T-cell (primary cell): ENCODE measurements at regions not wholly inside any gene's neighbourhood (a gene's known extent, or its start where the extent isn't known, plus 50 kb on each side); places are given as distances from the start of the nearest gene placed in this dataset.

ENCODE experiments used
- ATAC-seq, 4 experiments: fragments of 200-7000 bp in 3 of 4; fragments of 150-1000 bp in 1 of 4; cut with Tn5 transposase; replicated peaks in 1 of 4; 1 replicate in 3 of 4; 2 replicates in 1 of 4; pipeline ENCODE4 v1.10.0; 2021; ENCODE audit warnings: moderate library complexity in 3 of 4, mild to moderate bottlenecking in 2 of 4, moderate number of reproducible peaks in 1 of 4
- CTCF ChIA-PET, 2 donors: fragments of 300-600 bp; sonication (Branson Sonifier 250); formaldehyde crosslinking; loops; one replicate each; lab custom pipeline; 2022; ENCODE audit warnings: antibody characterized with exemption in 2 of 2; lab: Charles Lee
- POLR2A ChIA-PET, 2 donors: fragments of 300-600 bp; sonication (Branson Sonifier 250); formaldehyde crosslinking; loops; one replicate each; lab custom pipeline; 2022; ENCODE audit warnings: antibody characterized with exemption in 2 of 2; lab: Charles Lee
- DNase-seq, 35 experiments: peaks; one replicate each; pipeline versions ENCODE4 v3.0.0 to v3.0.0-alpha.2; 2013 to 2023
- H3K27ac ChIP-seq: one replicate; pipeline ENCODE4 v1.5.1; 2013; ENCODE audit warnings: low read length
- H3K27me3 ChIP-seq, 2 experiments: replicated peaks in 1 of 2; 1 replicate in 1 of 2; 2 replicates in 1 of 2; pipeline versions ENCODE4 v1.6.1 to v1.7.0; 2013; ENCODE audit warnings: low read length in 1 of 2, mixed read lengths in 1 of 2; ENCODE audit not compliant: control insufficient read depth in 2 of 2, insufficient read depth in 2 of 2; ENCODE audit errors: extremely low read depth in 1 of 2
- H3K36me3 ChIP-seq, 2 donors: 1 replicate in 1 of 2; 2 replicates in 1 of 2; pipeline versions ENCODE4 v1.6.1 to v1.7.0; 2013; ENCODE audit warnings: low read length in 1 of 2; ENCODE audit not compliant: control insufficient read depth in 2 of 2, insufficient read depth in 1 of 2; ENCODE audit errors: extremely low read depth in 1 of 2
- H3K4me1 ChIP-seq, 2 experiments: 1 replicate in 1 of 2; 2 replicates in 1 of 2; pipeline versions ENCODE4 v1.6.1 to v1.7.0; 2013; ENCODE audit warnings: low read length in 2 of 2, mixed read lengths in 1 of 2; ENCODE audit not compliant: insufficient read depth in 2 of 2, control insufficient read depth in 1 of 2; ENCODE audit errors: extremely low read depth in 1 of 2
- H3K4me3 ChIP-seq, 2 donors: 1 replicate in 1 of 2; 2 replicates in 1 of 2; pipeline versions ENCODE4 v1.5.1 to v1.7.0; 2013; ENCODE audit warnings: mild to moderate bottlenecking in 2 of 2, low read length in 1 of 2, moderate library complexity in 1 of 2; ENCODE audit not compliant: control insufficient read depth in 1 of 2; ENCODE audit errors: extremely low read depth in 1 of 2
- H3K9me3 ChIP-seq: 2 replicates; pipeline ENCODE4 v1.7.0; 2013
- H3K27ac Mint-ChIP-seq, 2 donors: one replicate each; pipeline ENCODE4 v1.8.0; 2020 to 2021; ENCODE audit warnings: mild to moderate bottlenecking in 2 of 2, mixed read lengths in 2 of 2
- H3K27me3 Mint-ChIP-seq, 2 donors: one replicate each; pipeline ENCODE4 v1.8.0; 2021 to 2022; ENCODE audit warnings: mixed read lengths in 2 of 2
- H3K36me3 Mint-ChIP-seq: one replicate; pipeline ENCODE4 v1.8.0; 2021; ENCODE audit warnings: mixed read lengths
- H3K4me1 Mint-ChIP-seq, 3 donors: one replicate each; pipeline ENCODE4 v1.8.0; 2020 to 2022; ENCODE audit warnings: mixed read lengths in 3 of 3, mild to moderate bottlenecking in 1 of 3
- H3K4me3 Mint-ChIP-seq, 3 donors: one replicate each; pipeline ENCODE4 v1.8.0; 2020 to 2022; ENCODE audit warnings: mild to moderate bottlenecking in 3 of 3, mixed read lengths in 3 of 3, moderate library complexity in 3 of 3
- H3K9me3 Mint-ChIP-seq, 3 donors: one replicate each; pipeline ENCODE4 v1.8.0; 2020 to 2022; ENCODE audit warnings: mixed read lengths in 3 of 3
- WGBS: methylation state at CpG from one replicate; pipeline ENCODE4 v1.1.5; 2013; ENCODE audit warnings: missing lambda C conversion rate; ENCODE audit not compliant: insufficient coverage; 5-methylcytosine and 5-hydroxymethylcytosine counted together

DNA sequence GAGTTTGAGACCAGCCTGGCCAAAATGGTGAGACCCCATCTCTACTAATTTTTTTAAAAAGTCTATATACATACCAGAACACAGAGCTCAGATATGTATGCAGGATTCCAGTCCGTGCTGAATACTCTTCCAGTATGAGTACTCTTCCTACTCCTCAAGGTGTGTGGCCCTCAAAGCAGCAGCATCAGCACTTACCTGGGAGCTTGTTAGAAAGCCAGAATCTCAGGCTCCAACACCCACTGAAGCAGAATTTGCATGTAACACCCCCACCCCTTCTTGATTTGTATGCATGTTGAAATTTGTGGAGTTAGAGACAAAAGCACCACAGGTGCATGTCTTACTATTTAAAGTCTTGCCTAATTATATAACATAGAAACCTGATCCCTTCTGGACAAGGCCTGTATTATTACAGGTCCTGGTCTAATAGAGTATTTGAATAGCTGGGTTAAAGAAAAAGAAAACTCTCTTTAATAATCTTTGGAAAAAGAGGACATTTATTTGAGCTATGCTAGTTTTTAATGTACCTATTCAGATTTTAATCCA is 50.3 kb upstream of the NFE2L2 start:
- Mint-ChIP-seq H3K27me3 (no peaks in the 10 kb centered on the region), H3K9me3 (peaks cover 0 to 4% (median 0%) of the 10 kb centered on the region in 3 donors), H3K27ac (peak overlapping the region in 1 of 2 donors; percentile 97), H3K36me3 (peaks cover 2% of the 10 kb centered on the region), H3K4me3 (no peak overlapping the region), H3K4me1 (peaks cover 18 to 37% (median 22%) of the 10 kb centered on the region in 3 donors)
- 100% methylated on average over 1 of the region's 1 CpG for WGBS
- Histone ChIP-seq H3K9me3 (no peaks in the 10 kb centered on the region), H3K27ac (no peak overlapping the region), H3K4me3 (no peak overlapping the region), H3K27me3 (no peaks in the 10 kb centered on the region), H3K36me3 (no peaks in the 10 kb centered on the region), H3K4me1 (peaks cover 0 to 15% of the 10 kb centered on the region in 2 experiments)
- ChIA-PET CTCF (interaction anchor here in 1 of 2 donors (0.5 to 1.6 kb wide), 4 partner anchors 22 to 157 kb away, joined by 3 to 4 read pairs (median 4); partner anchors contain the start of gene NFE2L2), POLR2A (interaction anchor here in 1 of 2 donors (0.6 kb wide), 1 partner anchor 89 kb away, joined by 3 read pairs; no protein-coding TSS in a partner anchor)
- no peak for ATAC-seq
- no peak for DNase-seq

GRCh38 chr2:177315364-177315763 is 50.8 kb upstream of the NFE2L2 start:
- no peaks in the 10 kb centered on the region for H3K27me3 ChIP-seq
- 100% methylated on average over 2 of the region's 3 CpGs for WGBS
- H3K36me3 ChIP-seq, result no peaks in the 10 kb centered on the region
- no peak overlapping the region for H3K4me3 Mint-ChIP-seq
- H3K4me1 Mint-ChIP-seq, result peaks cover 13 to 32% (median 17%) of the 10 kb centered on the region in 3 donors
- no peaks in the 10 kb centered on the region for H3K27me3 Mint-ChIP-seq
- ATAC-seq (no peak), DNase-seq (no peak)
- peaks cover 2% of the 10 kb centered on the region for H3K36me3 Mint-ChIP-seq
- POLR2A ChIA-PET, result interaction anchor here in 1 of 2 donors (0.6 kb wide), 1 partner anchor 89 kb away, joined by 3 read pairs; no protein-coding TSS in a partner anchor
- H3K4me1 ChIP-seq, result peaks cover 0 to 9% of the 10 kb centered on the region in 2 experiments
- no peaks in the 10 kb centered on the region for H3K9me3 ChIP-seq
- no peak overlapping the region for H3K4me3 ChIP-seq
- CTCF ChIA-PET, result interaction anchor here (0.5 to 1.6 kb wide), 4 partner anchors 21 to 151 kb away, joined by 3 to 4 read pairs (median 3); partner anchors contain the start of gene NFE2L2 (in 1 of the 2)
- peaks cover 0 to 4% (median 0%) of the 10 kb centered on the region in 3 donors for H3K9me3 Mint-ChIP-seq
- H3K27ac Mint-ChIP-seq, result peak overlapping the region in 1 of 2 donors; percentile 2
- H3K27ac ChIP-seq, result no peak overlapping the region

DNA sequence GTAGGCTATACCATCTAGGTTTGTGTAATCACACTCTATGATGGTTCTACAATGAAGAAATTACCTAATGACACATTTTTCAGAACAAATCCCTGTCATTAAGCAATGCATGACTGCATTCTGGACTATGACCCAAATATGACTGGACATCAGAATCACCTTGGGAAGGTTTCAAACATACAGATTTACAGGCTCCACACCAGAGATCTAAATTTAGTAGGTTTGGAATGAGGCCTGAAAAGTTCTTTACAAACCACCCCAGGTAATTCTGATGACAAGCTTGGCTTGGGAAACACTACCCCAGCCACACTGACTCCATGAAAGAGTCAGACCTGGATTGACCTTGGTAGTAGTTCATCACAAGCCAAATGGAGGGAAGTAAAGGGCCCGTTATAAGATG is 52.2 kb upstream of the NFE2L2 start:
- ChIA-PET CTCF (no interaction called here), POLR2A (no interaction called here)
- no peak for ATAC-seq

DNA sequence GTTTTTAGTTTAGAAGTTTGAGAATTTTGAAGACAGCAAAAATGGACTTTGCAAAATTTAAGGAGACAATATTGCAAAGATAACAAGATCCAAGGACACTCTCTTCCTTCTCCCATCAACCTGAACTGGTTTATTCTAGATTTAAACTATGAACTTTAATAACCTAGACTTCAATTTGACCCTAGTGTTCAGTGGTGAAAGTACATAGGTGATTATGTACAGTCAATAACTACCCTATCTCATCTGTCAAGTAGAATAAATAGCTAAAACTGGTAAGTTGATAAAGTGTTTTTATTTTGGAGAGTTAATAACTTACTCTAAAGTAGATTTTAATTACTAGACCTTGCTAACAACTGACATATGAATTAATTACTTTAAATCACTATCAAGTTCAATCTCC is 52.9 kb upstream of the NFE2L2 start:
- peaks cover 3 to 16% (median 9%) of the 10 kb centered on the region in 3 donors for H3K4me1 Mint-ChIP-seq
- H3K9me3 Mint-ChIP-seq, result no peaks in the 10 kb centered on the region
- H3K27ac ChIP-seq, result no peak overlapping the region
- DNase-seq (no peak), ATAC-seq (no peak)
- POLR2A ChIA-PET, result interaction anchor here in 1 of 2 donors (0.5 kb wide), 1 partner anchor 1192 kb away, joined by 3 read pairs; no protein-coding TSS in a partner anchor
- H3K36me3 Mint-ChIP-seq, result peaks cover 9% of the 10 kb centered on the region
- peaks cover 0 to 2% of the 10 kb centered on the region in 2 donors for H3K36me3 ChIP-seq
- no peaks in the 10 kb centered on the region for H3K4me1 ChIP-seq
- H3K4me3 Mint-ChIP-seq, result no peak overlapping the region
- H3K9me3 ChIP-seq, result no peaks in the 10 kb centered on the region
- no peak overlapping the region for H3K27ac Mint-ChIP-seq
- no peaks in the 10 kb centered on the region for H3K27me3 ChIP-seq
- CTCF ChIA-PET, result interaction anchor here (0.6 to 1.0 kb wide), 2 partner anchors 53 to 1300 kb away, joined by 3 read pairs; no protein-coding TSS in a partner anchor
- H3K4me3 ChIP-seq, result no peak overlapping the region
- H3K27me3 Mint-ChIP-seq, result no peaks in the 10 kb centered on the region

More for the DNA sequence above, 52.2 kb upstream of the NFE2L2 start:
- no CpG with 5 or more reads among the region's 1 CpG for WGBS
- Mint-ChIP-seq H3K4me3 (no peak overlapping the region), H3K4me1 (peaks cover 6 to 19% (median 9%) of the 10 kb centered on the region in 3 donors), H3K27ac (no peak overlapping the region), H3K36me3 (peaks cover 9% of the 10 kb centered on the region), H3K9me3 (peaks cover 0 to 4% (median 0%) of the 10 kb centered on the region in 3 donors), H3K27me3 (no peaks in the 10 kb centered on the region)
- DNase-seq, result no peak
- H3K27ac ChIP-seq, result no peak overlapping the region
- H3K27me3 ChIP-seq, result no peaks in the 10 kb centered on the region
- H3K9me3 ChIP-seq, result no peaks in the 10 kb centered on the region
- H3K4me3 ChIP-seq, result no peak overlapping the region
- no peaks in the 10 kb centered on the region for H3K36me3 ChIP-seq
- H3K4me1 ChIP-seq, result no peaks in the 10 kb centered on the region

GRCh38 chr2:177317857-177318256 is 53.3 kb upstream of the NFE2L2 start:
- peaks cover 3 to 14% (median 8%) of the 10 kb centered on the region in 3 donors for H3K4me1 Mint-ChIP-seq
- Histone ChIP-seq H3K4me3 (no peak overlapping the region), H3K27me3 (no peaks in the 10 kb centered on the region), H3K4me1 (no peaks in the 10 kb centered on the region), H3K36me3 (peaks cover 0 to 2% of the 10 kb centered on the region in 2 donors), H3K27ac (no peak overlapping the region), H3K9me3 (no peaks in the 10 kb centered on the region)
- WGBS, result no CpG with 5 or more reads among the region's 1 CpG
- CTCF ChIA-PET, result interaction anchor here (0.6 to 1.0 kb wide), 2 partner anchors 53 to 1301 kb away, joined by 3 read pairs; no protein-coding TSS in a partner anchor
- POLR2A ChIA-PET, result interaction anchor here in 1 of 2 donors (0.5 to 0.6 kb wide), 2 partner anchors 191 to 1192 kb away, joined by 3 to 5 read pairs; no protein-coding TSS in a partner anchor
- H3K36me3 Mint-ChIP-seq, result peaks cover 12% of the 10 kb centered on the region
- DNase-seq (no peak), ATAC-seq (no peak)
- H3K27me3 Mint-ChIP-seq, result no peaks in the 10 kb centered on the region
- no peak overlapping the region for H3K27ac Mint-ChIP-seq
- H3K9me3 Mint-ChIP-seq, result no peaks in the 10 kb centered on the region
- no peak overlapping the region for H3K4me3 Mint-ChIP-seq

- Mint-ChIP-seq H3K27ac (no peak overlapping the region), H3K36me3 (peaks cover 17% of the 10 kb centered on the region), H3K4me3 (no peak overlapping the region), H3K9me3 (no peaks in the 10 kb centered on the region), H3K4me1 (peaks cover under 1 to 7% (median under 1%) of the 10 kb centered on the region in 3 donors), H3K27me3 (no peaks in the 10 kb centered on the region)
- Histone ChIP-seq H3K36me3 (peaks cover 0 to 2% of the 10 kb centered on the region in 2 donors), H3K27me3 (no peaks in the 10 kb centered on the region), H3K9me3 (no peaks in the 10 kb centered on the region), H3K27ac (no peak overlapping the region), H3K4me1 (no peaks in the 10 kb centered on the region), H3K4me3 (no peak overlapping the region)
- POLR2A ChIA-PET, result no interaction called here
- WGBS, result no CpG with 5 or more reads among the region's 1 CpG
- no peak for DNase-seq
- no peak for ATAC-seq
- CTCF ChIA-PET, result no interaction called here
Observed at GRCh38 chr2:177318613-177319012, 54.1 kb upstream of the NFE2L2 start.
